IMR-90 (cell line): ENCODE measurements at regions not wholly inside any gene's neighbourhood (a gene's known extent, or its start where the extent isn't known, plus 50 kb on each side); places are given as distances from the start of the nearest gene placed in this dataset.

Experiments
- ATAC-seq: fragments of 200-7000 bp; cut with Tn5 transposase; 2 replicates; pipeline ENCODE4 v1.9.1; 2020; ENCODE audit warnings: low read depth, mild to moderate bottlenecking, moderate library complexity
- BruUV-seq: library from RNA; stranded (reverse); fragments of 400-500 nt; replicated peaks from 2 replicates; lab custom pipeline; 2021; lab: Mats Ljungman, UMichigan
- CTCF ChIA-PET: fragments of 300-600 bp; formaldehyde crosslinking; extraction: SDS; loops from one replicate; lab custom pipeline; 2021; ENCODE audit warnings: antibody characterized with exemption; lab: Yijun Ruan, JAX
- POLR2A ChIA-PET: fragments of 300-600 bp; sonication (Branson Sonifier 250); formaldehyde crosslinking; loops from one replicate; lab custom pipeline; 2022; ENCODE audit warnings: antibody characterized with exemption; ENCODE audit not compliant: unreplicated experiment; lab: Charles Lee
- DNase-seq: peaks from one replicate; pipeline ENCODE4 v3.0.0; 2013
- H2AFZ ChIP-seq: replicated peaks from 2 replicates; pipeline ENCODE3; 2013; ENCODE audit warnings: low read length, mild to moderate bottlenecking; ENCODE audit not compliant: poor library complexity
- H2AK5ac ChIP-seq: 2 replicates; pipeline ENCODE4 v1.6.1; 2013; ENCODE audit warnings: low read depth, low read length, inconsistent platforms
- H2AK9ac ChIP-seq: replicated peaks from 2 replicates; pipeline ENCODE3; 2013; ENCODE audit warnings: mild to moderate bottlenecking, low read depth, low read length, moderate library complexity; ENCODE audit not compliant: poor library complexity
- H2BK120ac ChIP-seq: 2 replicates; pipeline ENCODE4 v1.6.1; 2013; ENCODE audit warnings: low read depth, low read length, inconsistent platforms
- H2BK15ac ChIP-seq: 3 replicates; pipeline ENCODE4 v1.6.1; 2013; ENCODE audit warnings: low read depth, low read length, inconsistent platforms
- H2BK20ac ChIP-seq: 2 replicates; pipeline ENCODE4 v1.6.1; 2013; ENCODE audit warnings: low read depth, mild to moderate bottlenecking, inconsistent platforms, low read length, moderate library complexity
- H2BK5ac ChIP-seq: 2 replicates; pipeline ENCODE4 v1.6.1; 2013; ENCODE audit warnings: mild to moderate bottlenecking, low read depth, low read length, inconsistent platforms; ENCODE audit not compliant: poor library complexity, severe bottlenecking
- H3K14ac ChIP-seq: replicated peaks from 2 replicates; pipeline ENCODE4 v1.6.1; 2013; ENCODE audit warnings: low read depth, low read length, inconsistent platforms
- H3K18ac ChIP-seq: 2 replicates; pipeline ENCODE4 v1.6.1; 2013; ENCODE audit warnings: low read depth, low read length, control low read depth
- H3K23ac ChIP-seq: 2 replicates; pipeline ENCODE4 v1.6.1; 2013; ENCODE audit warnings: low read depth, low read length, inconsistent platforms
- H3K27ac ChIP-seq: 2 replicates; pipeline ENCODE4 v1.5.1; 2013; ENCODE audit warnings: mild to moderate bottlenecking, control low read depth, low read length; ENCODE audit not compliant: insufficient read depth
- H3K27me3 ChIP-seq: 2 replicates; pipeline ENCODE4 v1.6.1; 2013; ENCODE audit warnings: low read length; ENCODE audit not compliant: control insufficient read depth, insufficient read depth
- H3K36me3 ChIP-seq: 2 replicates; pipeline ENCODE4 v1.6.1; 2013; ENCODE audit warnings: low read length, mixed read lengths; ENCODE audit not compliant: control insufficient read depth, insufficient read depth
- H3K4ac ChIP-seq: 2 replicates; pipeline ENCODE4 v1.6.1; 2013; ENCODE audit warnings: low read depth, low read length, inconsistent platforms
- H3K4me1 ChIP-seq: 2 replicates; pipeline ENCODE4 v1.6.1; 2013; ENCODE audit warnings: low read length, mixed read lengths; ENCODE audit not compliant: control insufficient read depth, insufficient read depth
- H3K4me2 ChIP-seq: 2 replicates; pipeline ENCODE4 v1.6.1; 2013; ENCODE audit warnings: low read depth, mild to moderate bottlenecking, control low read depth, low read length, moderate library complexity
- H3K4me3 ChIP-seq: 2 replicates; pipeline ENCODE4 v1.5.1; 2013; ENCODE audit warnings: low read depth, mild to moderate bottlenecking, control low read depth, low read length, moderate library complexity; ENCODE audit not compliant: insufficient read depth
- H3K56ac ChIP-seq: 2 replicates; pipeline ENCODE4 v1.6.1; 2013; ENCODE audit warnings: low read length, inconsistent platforms; ENCODE audit not compliant: insufficient read depth; ENCODE audit errors: extremely low read depth
- H3K79me1 ChIP-seq, 2 experiments: 2 replicates each; pipeline ENCODE4 v1.6.1; 2013; ENCODE audit warnings: low read length in 2 of 2, inconsistent platforms in 1 of 2, low read depth in 1 of 2
- H3K9ac ChIP-seq: 2 replicates; pipeline ENCODE4 v1.6.1; 2013; ENCODE audit warnings: low read depth, low read length, control low read depth
- H3K9me1 ChIP-seq: 2 replicates; pipeline ENCODE4 v1.6.1; 2013; ENCODE audit warnings: low read length, inconsistent platforms; ENCODE audit not compliant: insufficient read depth
- H3K9me3 ChIP-seq: 2 replicates; pipeline ENCODE4 v1.6.1; 2013; ENCODE audit warnings: low read length; ENCODE audit not compliant: control insufficient read depth, insufficient read depth
- H4K20me1 ChIP-seq: 2 replicates; pipeline ENCODE4 v1.6.1; 2013; ENCODE audit warnings: low read length, inconsistent platforms; ENCODE audit not compliant: insufficient read depth
- H4K5ac ChIP-seq: 2 replicates; pipeline ENCODE4 v1.6.1; 2013; ENCODE audit warnings: mild to moderate bottlenecking, low read depth, low read length, control low read depth
- H4K8ac ChIP-seq, 2 experiments: 2 replicates each; pipeline ENCODE4 v1.6.1; 2013; ENCODE audit warnings: low read depth in 2 of 2, low read length in 2 of 2, control low read depth in 1 of 2, inconsistent platforms in 1 of 2
- H4K91ac ChIP-seq: 2 replicates; pipeline ENCODE4 v1.6.1; 2013; ENCODE audit warnings: low read depth, low read length, inconsistent platforms; ENCODE audit not compliant: insufficient read depth
- BHLHE40 ChIP-seq: fragments of 150-350 bp; IDR thresholded peaks from 2 replicates; pipeline ENCODE4 v1.6.1; 2016; ENCODE audit warnings: mild to moderate bottlenecking, low read depth, low read length
- CEBPB ChIP-seq: IDR thresholded peaks from 2 replicates; pipeline ENCODE4 v1.6.1; 2012; ENCODE audit warnings: low read depth, low read length, improper control_type of control experiment
- CHD1 ChIP-seq: IDR thresholded peaks from 2 replicates; pipeline ENCODE4 v1.6.1; 2012; ENCODE audit warnings: low read depth, low read length, improper control_type of control experiment
- FOS ChIP-seq: fragments of 150-350 bp; IDR thresholded peaks from 2 replicates; pipeline ENCODE4 v1.6.1; 2016; ENCODE audit warnings: low read depth, low read length
- MAFK ChIP-seq: IDR thresholded peaks from 2 replicates; pipeline ENCODE4 v1.6.1; 2012; ENCODE audit warnings: low read depth, low read length, improper control_type of control experiment
- MXI1 ChIP-seq: IDR thresholded peaks from 2 replicates; pipeline ENCODE4 v1.6.1; 2012; ENCODE audit warnings: low read depth, mild to moderate bottlenecking, low read length, moderate library complexity, borderline replicate concordance
- POLR2A ChIP-seq: IDR thresholded peaks from 2 replicates; pipeline ENCODE4 v1.6.1; 2012; ENCODE audit warnings: mild to moderate bottlenecking, low read depth, low read length
- RCOR1 ChIP-seq: IDR thresholded peaks from 2 replicates; pipeline ENCODE4 v1.6.1; 2012; ENCODE audit warnings: mild to moderate bottlenecking, low read length, improper control_type of control experiment; ENCODE audit not compliant: insufficient replicate concordance
- RFX5 ChIP-seq: IDR thresholded peaks from 2 replicates; pipeline ENCODE4 v1.8.0; 2012; ENCODE audit warnings: low read depth, mild to moderate bottlenecking, low read length, moderate library complexity
- SMC3 ChIP-seq: fragments of 150-350 bp; IDR thresholded peaks from 2 replicates; pipeline ENCODE4 v1.6.1; 2016; ENCODE audit warnings: low read depth, mild to moderate bottlenecking, antibody characterized with exemption, low read length, moderate library complexity
- WGBS, 2 experiments: methylation state at CpG; one replicate each; pipeline versions ENCODE4 v1.1.5 to v1.1.7; 2013; ENCODE audit warnings: missing lambda C conversion rate in 2 of 2; ENCODE audit not compliant: insufficient read length in 1 of 2; ENCODE audit errors: extremely low coverage in 2 of 2; 5-methylcytosine and 5-hydroxymethylcytosine counted together
- dilution Hi-C: fragments of 300-500 bp; cut with HindIII; formaldehyde crosslinking; loops from one replicate; pipeline ENCODE4 v1.14.3; 2018; ENCODE audit warnings: low sequenced_read_pairs; ENCODE audit not compliant: unreplicated experiment
- in situ Hi-C: fragments of 300-500 bp; cut with MboI; formaldehyde crosslinking; loops from 3 replicates; pipeline ENCODE4 v1.14.3; 2019; ENCODE audit warnings: low sequenced_read_pairs, inconsistent platforms, mixed read lengths
- intact Hi-C: fragments of 100-400 bp; cut with micrococcal nuclease; formaldehyde crosslinking; loops from 2 replicates; pipeline ENCODE4 v1.10.0; 2022
- TF ChIP-seq, protein P1 (sequence below): fragments of 150-350 bp; IDR thresholded peaks from 2 replicates; pipeline ENCODE4 v1.6.1; 2016; ENCODE audit warnings: low read depth, mild to moderate bottlenecking, low read length, moderate library complexity, borderline replicate concordance
- TF ChIP-seq, protein P2 (sequence below): conservative IDR thresholded peaks from 2 replicates; pipeline ENCODE4 v1.5.1; 2012; ENCODE audit warnings: mild to moderate bottlenecking, low read depth, low read length, improper control_type of control experiment

DNA sequence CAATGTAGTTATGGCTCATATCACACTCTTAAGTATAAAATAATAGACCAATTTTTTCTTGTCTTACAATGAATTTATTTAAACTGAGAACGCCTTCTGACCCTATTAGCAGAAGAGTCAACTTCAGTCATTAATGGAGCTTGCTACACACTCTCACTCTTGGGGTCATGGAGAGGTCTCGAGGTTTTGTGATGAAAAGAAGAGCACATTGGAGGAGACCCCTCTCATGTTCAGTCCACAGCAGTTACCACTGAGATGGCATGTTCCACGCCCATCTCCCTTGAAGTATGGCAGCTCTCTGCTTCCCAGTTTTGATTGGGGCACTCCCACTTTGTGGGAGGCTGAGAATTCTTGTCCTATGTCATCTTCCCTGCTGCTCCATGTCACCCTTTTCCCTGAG is 266.4 kb downstream of the RPS29 start:
- no peak overlapping the region for H3K18ac ChIP-seq
- H3K36me3 ChIP-seq: no peaks in the 10 kb centered on the region
- no peak overlapping the region for H2BK20ac ChIP-seq
- ATAC-seq: no peak
- H4K5ac ChIP-seq: no peak overlapping the region
- H3K9ac ChIP-seq: no peak overlapping the region
- no peak overlapping the region for H3K23ac ChIP-seq
- CTCF ChIA-PET: no interaction called here
- POLR2A ChIA-PET: no interaction called here
- H3K56ac ChIP-seq: no peak overlapping the region
- H2AK5ac ChIP-seq: no peak overlapping the region
- no peak overlapping the region for H2BK15ac ChIP-seq
- no peaks in the 10 kb centered on the region for H4K20me1 ChIP-seq
- H3K27ac ChIP-seq: no peak overlapping the region
- intact Hi-C loops (no loop called here), in situ Hi-C loops (no loop called here), dilution Hi-C loops (no loop called here)
- no peak overlapping the region for H3K4me2 ChIP-seq
- no peaks in the 10 kb centered on the region for H3K27me3 ChIP-seq
- no peaks in the 10 kb centered on the region for H3K9me1 ChIP-seq
- no peak overlapping the region for H3K4me3 ChIP-seq
- no peak overlapping the region for H4K91ac ChIP-seq
- no TSS peak for BruUV-seq
- no peak overlapping the region for H2BK120ac ChIP-seq
- TF ChIP-seq CEBPB: no peak
- no peak for TF ChIP-seq SMC3
- no peak for TF ChIP-seq FOS
- TF ChIP-seq RCOR1: no peak
- no peak for TF ChIP-seq MAFK
- TF ChIP-seq, protein P1, sequence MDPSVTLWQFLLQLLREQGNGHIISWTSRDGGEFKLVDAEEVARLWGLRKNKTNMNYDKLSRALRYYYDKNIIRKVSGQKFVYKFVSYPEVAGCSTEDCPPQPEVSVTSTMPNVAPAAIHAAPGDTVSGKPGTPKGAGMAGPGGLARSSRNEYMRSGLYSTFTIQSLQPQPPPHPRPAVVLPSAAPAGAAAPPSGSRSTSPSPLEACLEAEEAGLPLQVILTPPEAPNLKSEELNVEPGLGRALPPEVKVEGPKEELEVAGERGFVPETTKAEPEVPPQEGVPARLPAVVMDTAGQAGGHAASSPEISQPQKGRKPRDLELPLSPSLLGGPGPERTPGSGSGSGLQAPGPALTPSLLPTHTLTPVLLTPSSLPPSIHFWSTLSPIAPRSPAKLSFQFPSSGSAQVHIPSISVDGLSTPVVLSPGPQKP: no peak
- TF ChIP-seq RFX5: no peak
- no peak for TF ChIP-seq CHD1
- no peak for TF ChIP-seq BHLHE40
- TF ChIP-seq MXI1: no peak
- TF ChIP-seq, protein P2, sequence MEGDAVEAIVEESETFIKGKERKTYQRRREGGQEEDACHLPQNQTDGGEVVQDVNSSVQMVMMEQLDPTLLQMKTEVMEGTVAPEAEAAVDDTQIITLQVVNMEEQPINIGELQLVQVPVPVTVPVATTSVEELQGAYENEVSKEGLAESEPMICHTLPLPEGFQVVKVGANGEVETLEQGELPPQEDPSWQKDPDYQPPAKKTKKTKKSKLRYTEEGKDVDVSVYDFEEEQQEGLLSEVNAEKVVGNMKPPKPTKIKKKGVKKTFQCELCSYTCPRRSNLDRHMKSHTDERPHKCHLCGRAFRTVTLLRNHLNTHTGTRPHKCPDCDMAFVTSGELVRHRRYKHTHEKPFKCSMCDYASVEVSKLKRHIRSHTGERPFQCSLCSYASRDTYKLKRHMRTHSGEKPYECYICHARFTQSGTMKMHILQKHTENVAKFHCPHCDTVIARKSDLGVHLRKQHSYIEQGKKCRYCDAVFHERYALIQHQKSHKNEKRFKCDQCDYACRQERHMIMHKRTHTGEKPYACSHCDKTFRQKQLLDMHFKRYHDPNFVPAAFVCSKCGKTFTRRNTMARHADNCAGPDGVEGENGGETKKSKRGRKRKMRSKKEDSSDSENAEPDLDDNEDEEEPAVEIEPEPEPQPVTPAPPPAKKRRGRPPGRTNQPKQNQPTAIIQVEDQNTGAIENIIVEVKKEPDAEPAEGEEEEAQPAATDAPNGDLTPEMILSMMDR: no peak
- TF ChIP-seq POLR2A: no peak
- no peak for DNase-seq
- H2AK9ac ChIP-seq: no peak overlapping the region
- no CpG with 5 or more reads among the region's 3 CpGs for WGBS, 2 experiments
- no peaks in the 10 kb centered on the region for H3K4me1 ChIP-seq
- H3K14ac ChIP-seq: no peak overlapping the region
- H3K9me3 ChIP-seq: no peaks in the 10 kb centered on the region
- no peak overlapping the region for H2BK5ac ChIP-seq
- H4K8ac ChIP-seq: no peak overlapping the region
- H3K4ac ChIP-seq: no peak overlapping the region
- H3K79me1 ChIP-seq: no peaks in the 10 kb centered on the region
- no peak overlapping the region for H2AFZ ChIP-seq
